HUES48 (cell line): ENCODE measurements at regions not wholly inside any gene's neighbourhood (a gene's known extent, or its start where the extent isn't known, plus 50 kb on each side); places are given as distances from the start of the nearest gene placed in this dataset.

ENCODE experiments used
- H3K27ac ChIP-seq: one replicate; pipeline ENCODE4 v1.7.0; 2013; ENCODE audit warnings: low read depth, low read length, inconsistent platforms
- H3K27me3 ChIP-seq: 2 replicates; pipeline ENCODE4 v1.6.1; 2013; ENCODE audit warnings: mild to moderate bottlenecking, low read length; ENCODE audit not compliant: control insufficient read depth, insufficient read depth
- H3K36me3 ChIP-seq: 2 replicates; pipeline ENCODE4 v1.6.1; 2013; ENCODE audit warnings: low read length; ENCODE audit not compliant: control insufficient read depth, insufficient read depth
- H3K4me1 ChIP-seq: 2 replicates; pipeline ENCODE4 v1.6.1; 2013; ENCODE audit warnings: mild to moderate bottlenecking, low read length; ENCODE audit not compliant: control insufficient read depth, insufficient read depth
- H3K4me3 ChIP-seq: 2 replicates; pipeline ENCODE4 v1.5.1; 2013; ENCODE audit warnings: mild to moderate bottlenecking, low read depth, low read length
- H3K9ac ChIP-seq: 2 replicates; pipeline ENCODE4 v1.6.1; 2013; ENCODE audit warnings: mild to moderate bottlenecking, low read depth, low read length, moderate library complexity
- H3K9me3 ChIP-seq: 2 replicates; pipeline ENCODE4 v1.6.1; 2013; ENCODE audit warnings: low read length; ENCODE audit not compliant: control insufficient read depth, insufficient read depth

DNA sequence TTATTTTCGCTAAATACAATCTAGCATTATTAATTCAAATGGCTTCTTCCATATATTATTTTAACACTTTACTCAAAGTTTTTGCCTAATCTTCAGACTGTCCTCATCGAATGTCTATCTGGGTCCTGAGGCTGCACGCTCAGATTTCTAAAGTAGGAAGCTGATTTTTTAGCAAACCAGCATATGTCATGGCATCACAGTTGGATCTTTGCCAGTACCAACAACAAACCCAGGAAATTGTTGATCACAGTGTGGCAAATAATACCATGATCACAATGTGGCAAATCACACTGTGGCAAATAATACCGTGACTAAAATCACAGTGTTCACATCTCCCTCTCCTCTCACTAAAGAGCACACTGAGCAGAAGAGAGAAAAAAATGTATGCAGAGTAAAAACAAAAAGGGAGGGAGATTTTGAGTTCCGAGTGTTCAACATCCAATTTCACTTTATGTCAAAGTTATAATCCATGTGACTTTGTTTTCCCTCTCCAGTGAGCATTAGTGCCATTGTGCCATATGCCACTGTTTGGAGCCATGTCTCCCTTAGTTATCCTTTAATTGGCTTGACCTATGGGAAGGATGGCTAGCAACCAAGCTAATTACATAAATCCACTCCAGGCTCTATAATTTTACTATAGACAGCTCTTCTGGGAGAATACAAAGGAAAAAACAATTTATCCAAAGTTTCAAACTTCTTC, 1059.6 kb downstream of the HACE1 start:
- Histone ChIP-seq H3K9me3 (no peaks in the 10 kb centered on the region), H3K4me3 (no peak overlapping the region), H3K27me3 (no peaks in the 10 kb centered on the region), H3K36me3 (no peaks in the 10 kb centered on the region), H3K9ac (no peak overlapping the region), H3K27ac (no peak overlapping the region), H3K4me1 (peaks cover 4% of the 10 kb centered on the region; the same call in 1 of the 2 replicates)

DNA sequence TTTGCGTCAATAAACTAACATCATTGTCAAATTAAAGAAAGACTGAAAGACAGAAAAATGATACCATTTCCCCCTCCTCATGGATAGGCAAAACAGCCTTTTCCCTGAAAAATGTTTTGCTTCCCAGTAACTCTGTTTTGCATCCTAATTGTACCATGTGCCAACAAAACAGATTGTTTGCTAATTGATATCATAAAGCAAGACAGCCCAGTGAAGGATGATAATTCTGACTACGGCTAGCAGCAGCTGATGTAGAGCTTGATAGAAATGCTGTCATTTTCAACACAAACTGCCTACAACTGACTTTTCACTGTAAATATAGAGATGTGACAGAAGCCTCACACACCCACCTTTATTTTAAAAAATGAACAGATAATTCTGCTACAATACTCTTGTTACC, 1061.6 kb downstream of the HACE1 start:
- H3K36me3 ChIP-seq = no peaks in the 10 kb centered on the region
- H3K9ac ChIP-seq = no peak overlapping the region
- no peaks in the 10 kb centered on the region for H3K9me3 ChIP-seq
- no peaks in the 10 kb centered on the region for H3K27me3 ChIP-seq
- H3K4me3 ChIP-seq = no peak overlapping the region
- no peak overlapping the region for H3K27ac ChIP-seq
- peaks cover 4% of the 10 kb centered on the region; the same call in 1 of the 2 replicates for H3K4me1 ChIP-seq

DNA sequence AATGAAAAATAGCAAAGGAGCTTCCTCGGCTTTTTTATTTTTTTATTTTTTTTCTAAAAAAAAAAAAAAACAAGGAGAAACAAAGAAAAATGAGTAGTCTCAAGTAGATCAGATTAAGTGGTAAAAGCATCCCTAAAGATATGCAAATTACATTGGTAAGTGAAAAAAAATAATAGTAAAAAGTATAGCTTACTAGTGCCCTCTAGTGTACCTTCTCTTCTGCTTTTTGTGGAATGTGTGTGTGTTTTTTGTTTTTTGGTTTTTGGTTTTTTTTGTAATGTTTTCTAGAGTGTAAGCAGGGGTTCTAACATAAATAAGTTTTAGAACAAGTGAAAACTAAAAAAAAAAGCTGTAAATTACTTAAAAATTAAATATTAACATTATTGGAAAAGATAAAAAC, 1062.0 kb downstream of the HACE1 start:
- Histone ChIP-seq H3K4me1 (peaks cover 4% of the 10 kb centered on the region; the same call in 1 of the 2 replicates), H3K36me3 (no peaks in the 10 kb centered on the region), H3K27me3 (no peaks in the 10 kb centered on the region), H3K27ac (no peak overlapping the region), H3K9me3 (no peaks in the 10 kb centered on the region), H3K9ac (no peak overlapping the region), H3K4me3 (no peak overlapping the region)

DNA sequence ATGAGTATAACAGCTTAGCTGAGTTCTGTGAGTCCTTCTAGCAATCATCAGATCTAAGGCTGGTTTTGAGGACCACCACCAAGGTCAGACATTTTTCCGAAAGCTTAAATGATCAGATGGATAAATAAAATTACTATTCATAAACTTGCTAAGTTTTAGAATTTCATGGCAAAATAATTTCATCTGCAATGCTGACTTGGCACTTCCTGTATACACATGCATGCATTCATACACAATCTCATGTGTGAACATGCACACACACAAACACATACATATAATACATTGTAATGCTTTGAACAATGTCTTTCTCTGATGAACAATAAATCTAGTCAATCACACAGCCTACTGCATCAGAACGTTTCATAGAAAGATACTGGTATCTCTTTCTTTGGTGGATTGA, 1068.3 kb downstream of the HACE1 start:
- no peak overlapping the region for H3K27ac ChIP-seq
- H3K9me3 ChIP-seq = no peaks in the 10 kb centered on the region
- H3K27me3 ChIP-seq = no peaks in the 10 kb centered on the region
- no peaks in the 10 kb centered on the region for H3K36me3 ChIP-seq
- no peaks in the 10 kb centered on the region for H3K4me1 ChIP-seq
- no peak overlapping the region for H3K9ac ChIP-seq
- no peak overlapping the region for H3K4me3 ChIP-seq

DNA sequence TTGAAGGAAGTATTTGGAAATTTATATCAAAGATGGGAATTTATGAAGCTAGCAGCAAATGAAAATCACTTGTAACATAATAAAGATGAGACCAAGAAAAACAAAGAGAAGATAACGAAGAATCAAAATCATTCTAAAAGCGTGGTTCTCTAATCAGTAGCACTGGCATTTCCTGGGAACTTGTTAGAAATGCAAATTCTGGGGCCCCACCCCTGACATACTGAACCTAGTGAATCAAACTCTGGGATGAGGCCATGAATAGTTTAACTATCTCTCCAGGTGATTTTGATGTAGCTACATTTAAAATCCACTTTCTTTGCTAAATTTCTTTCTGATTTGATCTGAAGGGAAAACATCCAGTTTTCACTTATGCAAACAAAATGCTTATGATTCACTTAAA, 1075.6 kb downstream of the HACE1 start:
- Histone ChIP-seq H3K9me3 (no peaks in the 10 kb centered on the region), H3K9ac (no peak overlapping the region), H3K4me1 (peaks cover 20% of the 10 kb centered on the region), H3K27me3 (no peaks in the 10 kb centered on the region), H3K27ac (no peak overlapping the region), H3K4me3 (0 out of 2 replicates have a peak overlapping the region, but pooled peaks have one; percentile 6), H3K36me3 (no peaks in the 10 kb centered on the region)

DNA sequence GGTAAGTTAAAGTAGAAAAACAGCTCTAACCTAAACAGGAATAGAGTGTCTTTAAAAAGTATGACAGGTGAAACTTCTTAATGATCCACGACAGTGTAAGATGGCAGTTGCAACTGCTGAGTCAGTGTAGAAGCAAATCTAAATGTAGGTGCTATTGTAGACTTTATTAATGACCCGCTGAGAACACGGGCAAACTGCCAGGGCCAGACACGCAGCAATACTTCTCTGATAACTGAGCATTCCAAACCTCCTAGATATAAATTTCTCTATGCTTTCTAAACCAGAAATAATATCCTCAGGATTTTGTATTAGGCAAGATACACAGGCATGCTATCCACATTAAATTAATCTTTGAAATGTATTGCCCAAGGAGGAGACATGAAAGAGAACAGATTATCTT, 1076.4 kb downstream of the HACE1 start:
- H3K4me3 ChIP-seq = no peak overlapping the region
- H3K4me1 ChIP-seq = peaks cover 20% of the 10 kb centered on the region
- H3K9ac ChIP-seq = no peak overlapping the region
- no peaks in the 10 kb centered on the region for H3K36me3 ChIP-seq
- no peak overlapping the region for H3K27ac ChIP-seq
- H3K27me3 ChIP-seq = no peaks in the 10 kb centered on the region
- H3K9me3 ChIP-seq = no peaks in the 10 kb centered on the region

DNA sequence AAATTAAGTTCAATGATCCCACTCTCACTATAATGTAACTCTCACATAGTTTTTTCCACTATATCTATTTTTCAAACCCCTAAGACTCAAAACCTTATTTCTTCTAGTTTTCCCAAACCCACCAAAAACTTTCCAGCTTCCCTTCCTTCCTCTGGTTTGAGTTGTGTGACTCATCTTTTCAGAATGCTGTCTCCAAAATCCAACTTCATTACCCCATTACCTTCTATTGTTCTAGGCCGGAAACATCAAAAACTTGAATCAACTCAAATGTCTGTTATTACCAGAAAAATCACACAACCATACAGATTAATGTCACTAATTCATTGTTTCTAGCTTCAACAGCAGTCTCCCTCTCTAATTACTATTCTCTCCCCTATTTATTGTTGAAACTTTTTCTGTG, 1090.3 kb downstream of the HACE1 start:
- Histone ChIP-seq H3K27me3 (no peaks in the 10 kb centered on the region), H3K4me3 (no peak overlapping the region), H3K36me3 (no peaks in the 10 kb centered on the region), H3K9me3 (no peaks in the 10 kb centered on the region), H3K9ac (no peak overlapping the region), H3K4me1 (peaks cover 11% of the 10 kb centered on the region), H3K27ac (no peak overlapping the region)

DNA sequence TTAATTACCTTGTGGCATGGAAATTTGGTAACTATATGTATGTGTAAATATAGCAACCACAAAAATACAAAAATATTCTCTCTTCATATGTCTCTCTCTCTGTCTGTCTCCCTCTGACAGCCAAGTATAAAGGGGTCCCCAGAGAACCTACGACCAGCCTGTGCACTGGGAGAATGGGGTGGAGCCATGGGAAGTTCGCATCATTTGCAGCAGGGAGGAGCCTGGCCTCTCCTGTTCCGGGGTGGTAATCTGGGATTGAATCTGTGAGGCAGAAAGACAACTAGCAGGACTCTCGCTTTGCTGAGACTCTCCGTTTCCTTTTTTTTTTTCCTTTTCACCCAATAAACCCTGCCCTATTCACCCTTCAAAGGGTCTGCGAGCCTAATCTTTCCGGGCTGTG, 1109.1 kb downstream of the HACE1 start:
- no peak overlapping the region for H3K27ac ChIP-seq
- H3K4me1 ChIP-seq = no peaks in the 10 kb centered on the region
- H3K9me3 ChIP-seq = no peaks in the 10 kb centered on the region
- H3K27me3 ChIP-seq = no peaks in the 10 kb centered on the region
- H3K36me3 ChIP-seq = no peaks in the 10 kb centered on the region
- H3K9ac ChIP-seq = no peak overlapping the region
- no peak overlapping the region for H3K4me3 ChIP-seq

DNA sequence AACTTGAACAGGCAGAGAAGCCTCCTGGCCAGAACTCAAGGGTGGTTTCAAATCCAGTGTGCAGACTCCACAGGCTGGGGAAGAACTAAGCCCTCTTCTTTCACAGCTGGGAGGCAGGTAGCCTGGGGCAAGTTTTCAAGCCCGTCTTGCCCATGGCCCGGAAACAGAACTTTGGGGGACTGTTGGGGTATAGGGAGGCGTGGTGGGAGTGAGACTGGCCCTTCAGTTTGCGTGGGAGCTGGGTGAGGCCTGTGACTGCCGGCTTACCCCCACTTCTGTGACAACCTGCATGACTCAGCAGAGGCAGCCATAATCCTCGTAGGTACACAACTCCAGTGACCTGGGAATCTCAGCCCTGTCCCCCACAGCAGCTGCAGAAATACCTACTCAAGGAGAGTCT, 1125.7 kb downstream of the HACE1 start:
- Histone ChIP-seq H3K9me3 (no peaks in the 10 kb centered on the region), H3K9ac (no peak overlapping the region), H3K4me1 (no peaks in the 10 kb centered on the region), H3K4me3 (no peak overlapping the region), H3K27ac (no peak overlapping the region), H3K36me3 (no peaks in the 10 kb centered on the region), H3K27me3 (no peaks in the 10 kb centered on the region)

DNA sequence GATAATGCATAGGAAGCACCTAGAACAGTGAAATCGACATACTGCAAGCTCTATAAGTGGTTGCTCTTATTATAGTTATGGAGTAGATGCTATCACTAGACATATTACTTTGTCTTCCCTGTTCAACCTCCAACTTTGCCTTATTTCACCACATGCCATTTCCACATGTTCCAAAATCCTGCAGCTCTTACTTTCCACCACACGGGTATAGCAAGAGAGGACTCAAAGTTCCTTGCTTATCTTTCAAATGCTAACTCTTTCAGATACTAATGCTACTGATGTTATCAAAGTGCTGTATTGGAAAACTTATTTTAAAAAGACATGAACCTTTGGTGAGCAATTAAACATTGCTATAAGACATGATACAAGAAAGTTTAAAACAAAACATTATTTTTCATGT, 1130.1 kb downstream of the HACE1 start:
- Histone ChIP-seq H3K9ac (no peak overlapping the region), H3K27ac (no peak overlapping the region), H3K9me3 (no peaks in the 10 kb centered on the region), H3K36me3 (no peaks in the 10 kb centered on the region), H3K27me3 (no peaks in the 10 kb centered on the region), H3K4me1 (no peaks in the 10 kb centered on the region), H3K4me3 (no peak overlapping the region)

DNA sequence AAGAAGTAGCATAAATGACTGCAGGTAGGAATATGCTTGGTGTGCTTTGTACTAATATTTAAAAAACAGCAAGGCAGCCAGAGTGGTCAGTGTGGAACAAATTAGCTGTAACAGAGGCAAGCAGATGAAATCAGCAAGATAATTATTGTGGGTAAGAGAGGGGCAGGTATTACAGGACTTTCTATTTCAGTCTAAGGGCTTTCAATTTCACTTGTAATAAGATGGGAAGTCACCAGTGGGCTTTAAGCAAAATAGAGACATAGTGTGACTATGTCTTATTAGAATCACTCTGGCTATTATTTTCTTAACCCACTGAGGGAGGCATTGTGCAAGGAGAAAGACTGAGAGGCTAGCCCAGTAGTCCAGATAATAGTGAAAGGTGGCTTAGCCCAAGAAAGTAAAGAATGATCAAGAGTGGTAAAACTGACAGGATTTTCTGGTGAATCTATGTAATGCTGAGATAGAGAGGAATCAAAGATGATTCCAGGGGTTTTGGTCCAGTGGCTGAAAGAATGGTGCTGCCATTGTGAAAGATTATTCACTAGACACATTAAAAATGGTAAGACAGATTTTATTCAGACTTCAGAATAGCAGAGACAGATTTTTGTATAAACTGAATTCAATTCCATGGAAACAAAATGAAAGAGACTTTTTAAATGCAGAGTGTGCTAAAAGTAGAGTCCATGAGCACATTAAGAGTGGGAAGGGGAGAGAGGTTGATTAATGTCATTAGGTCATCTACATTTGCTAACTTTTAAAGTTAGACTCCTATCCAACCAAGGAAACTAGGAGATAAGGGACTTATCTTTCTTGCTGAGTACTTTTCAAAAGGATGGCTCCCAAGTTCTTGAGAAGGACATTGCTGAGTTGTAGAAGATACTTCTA, 1136.0 kb downstream of the HACE1 start:
- Histone ChIP-seq H3K9ac (no peak overlapping the region), H3K4me3 (no peak overlapping the region), H3K27me3 (no peaks in the 10 kb centered on the region), H3K9me3 (no peaks in the 10 kb centered on the region), H3K4me1 (no peaks in the 10 kb centered on the region), H3K36me3 (no peaks in the 10 kb centered on the region), H3K27ac (no peak overlapping the region)
